Gastroesophageal sphincter (tissue), 3 donors: ENCODE measurements at regions not wholly inside any gene's neighbourhood (a gene's known extent, or its start where the extent isn't known, plus 50 kb on each side); places are given as distances from the start of the nearest gene placed in this dataset.

Experiments used
- EP300 ChIP-seq: sonication (generic); formaldehyde crosslinking; IDR thresholded peaks from one replicate; pipeline ENCODE4 v1.6.1; 2017; ENCODE audit warnings: antibody characterized with exemption, mild to moderate bottlenecking
- POLR2A ChIP-seq, 2 donors: fragments of 450-650 bp; IDR thresholded peaks; one replicate each; pipeline ENCODE4 v1.6.1; 2017; ENCODE audit warnings: antibody characterized with exemption in 2 of 2, mild to moderate bottlenecking in 2 of 2, moderate library complexity in 1 of 2
- POLR2AphosphoS5 ChIP-seq: sonication (generic); formaldehyde crosslinking; IDR thresholded peaks from one replicate; pipeline ENCODE4 v1.6.1; 2017; ENCODE audit warnings: antibody characterized with exemption
- TF ChIP-seq, protein P1 (sequence below), 4 experiments: fragments of 200-600 bp in 2 of 4; fragments of 450-650 bp in 2 of 4; sonication (generic) in 1 of 4; IDR thresholded peaks; one replicate each; pipeline ENCODE4 v1.5.1; 2017 to 2019; ENCODE audit warnings: antibody characterized with exemption in 4 of 4, mild to moderate bottlenecking in 2 of 4, moderate library complexity in 2 of 4

DNA sequence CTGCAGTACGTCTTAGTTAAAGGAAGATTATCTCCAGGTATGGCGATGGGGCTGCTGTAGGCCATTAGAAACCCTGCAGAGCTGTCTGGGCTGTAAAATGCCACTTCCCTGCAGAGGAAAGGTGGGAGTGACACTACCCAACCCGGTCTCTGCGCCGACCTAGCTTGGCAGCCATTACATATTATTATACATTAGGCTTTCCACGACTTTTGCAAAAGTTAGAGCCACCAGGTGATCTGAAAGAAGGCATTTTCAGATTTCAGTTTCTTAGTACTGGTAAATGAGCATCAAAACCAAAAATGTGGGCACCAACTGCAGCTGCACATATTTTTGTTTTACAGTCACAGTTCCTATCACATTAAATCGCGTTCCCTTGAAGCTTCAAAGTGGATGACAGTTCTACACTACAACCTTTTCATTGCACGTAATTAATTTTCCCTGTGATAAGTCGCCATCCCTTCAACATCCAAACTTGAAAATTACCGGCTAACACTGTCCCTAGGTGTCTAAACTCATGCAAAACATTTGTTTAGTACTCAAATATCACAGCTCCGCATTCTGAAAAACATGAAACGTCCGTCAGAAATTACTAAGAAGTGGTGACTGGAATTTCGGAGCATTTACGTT, 81.4 kb upstream of the CHD2 start:
- TF ChIP-seq POLR2A (IDR thresholded peaks at IDR 0.05) = no peak
- TF ChIP-seq, protein P1, sequence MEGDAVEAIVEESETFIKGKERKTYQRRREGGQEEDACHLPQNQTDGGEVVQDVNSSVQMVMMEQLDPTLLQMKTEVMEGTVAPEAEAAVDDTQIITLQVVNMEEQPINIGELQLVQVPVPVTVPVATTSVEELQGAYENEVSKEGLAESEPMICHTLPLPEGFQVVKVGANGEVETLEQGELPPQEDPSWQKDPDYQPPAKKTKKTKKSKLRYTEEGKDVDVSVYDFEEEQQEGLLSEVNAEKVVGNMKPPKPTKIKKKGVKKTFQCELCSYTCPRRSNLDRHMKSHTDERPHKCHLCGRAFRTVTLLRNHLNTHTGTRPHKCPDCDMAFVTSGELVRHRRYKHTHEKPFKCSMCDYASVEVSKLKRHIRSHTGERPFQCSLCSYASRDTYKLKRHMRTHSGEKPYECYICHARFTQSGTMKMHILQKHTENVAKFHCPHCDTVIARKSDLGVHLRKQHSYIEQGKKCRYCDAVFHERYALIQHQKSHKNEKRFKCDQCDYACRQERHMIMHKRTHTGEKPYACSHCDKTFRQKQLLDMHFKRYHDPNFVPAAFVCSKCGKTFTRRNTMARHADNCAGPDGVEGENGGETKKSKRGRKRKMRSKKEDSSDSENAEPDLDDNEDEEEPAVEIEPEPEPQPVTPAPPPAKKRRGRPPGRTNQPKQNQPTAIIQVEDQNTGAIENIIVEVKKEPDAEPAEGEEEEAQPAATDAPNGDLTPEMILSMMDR (IDR thresholded peaks at IDR 0.05) = no peak
- TF ChIP-seq EP300 = no peak
- TF ChIP-seq POLR2AphosphoS5 = no peak
